Activated CD8-positive, alpha-beta memory T cell treated with anti-CD3 and anti-CD28 coated beads, Interleukin-2, amount 50 U/mL, for 24 hours (primary cell): ENCODE measurements at regions not wholly inside any gene's neighbourhood (a gene's known extent, or its start where the extent isn't known, plus 50 kb on each side); places are given as distances from the start of the nearest gene placed in this dataset.
"Not testable (repeated sequence)": the region's sequence is repeated elsewhere in the genome, so short reads cannot be mapped to it uniquely, and the experiment has no call there.

Source experiments
- DNase-seq: peaks from one replicate; pipeline ENCODE4 v3.0.0-alpha.2; 2020; ENCODE audit errors: extremely low read depth

DNA sequence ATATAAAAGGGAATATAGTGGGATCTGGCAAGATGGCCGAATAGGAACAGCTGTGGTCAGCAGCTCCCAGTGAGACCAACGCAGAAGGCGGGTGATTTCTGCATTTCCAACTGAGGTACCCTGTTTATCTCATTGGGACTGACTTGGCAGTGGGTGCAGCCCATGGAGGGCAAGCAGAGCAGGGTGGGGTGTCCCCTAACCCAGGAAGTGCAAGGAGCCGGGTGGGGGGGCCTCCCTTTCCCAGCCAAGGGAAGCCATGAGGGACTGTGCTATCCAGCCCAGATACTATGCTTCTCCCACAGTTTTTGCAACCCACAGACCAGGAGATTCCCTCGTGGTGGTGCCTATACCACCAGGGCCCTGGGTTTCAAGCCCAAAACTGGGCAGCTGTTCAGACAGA is 342.4 kb downstream of the RPS29 start:
- not testable (repeated sequence) for DNase-seq

DNA sequence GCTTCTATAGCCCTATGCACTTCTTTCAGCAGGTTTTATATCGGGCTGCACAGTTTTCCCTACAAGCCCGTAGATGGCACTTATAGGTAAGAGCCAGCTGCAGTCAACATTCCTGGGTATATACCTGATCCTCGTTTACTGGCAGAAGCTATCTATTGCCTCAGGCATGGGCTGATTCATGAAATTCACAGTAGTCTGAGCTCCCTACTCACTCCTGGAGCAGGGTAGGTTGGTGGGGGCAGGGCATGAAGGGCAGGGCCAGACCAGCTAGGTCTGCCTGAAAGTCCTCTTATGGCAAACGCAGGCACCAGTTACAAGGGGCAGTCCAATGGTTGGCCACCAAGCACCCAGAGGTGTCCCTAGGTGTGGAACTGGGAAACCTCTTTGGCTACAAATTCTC is 345.8 kb downstream of the RPS29 start:
- no peak for DNase-seq

DNA sequence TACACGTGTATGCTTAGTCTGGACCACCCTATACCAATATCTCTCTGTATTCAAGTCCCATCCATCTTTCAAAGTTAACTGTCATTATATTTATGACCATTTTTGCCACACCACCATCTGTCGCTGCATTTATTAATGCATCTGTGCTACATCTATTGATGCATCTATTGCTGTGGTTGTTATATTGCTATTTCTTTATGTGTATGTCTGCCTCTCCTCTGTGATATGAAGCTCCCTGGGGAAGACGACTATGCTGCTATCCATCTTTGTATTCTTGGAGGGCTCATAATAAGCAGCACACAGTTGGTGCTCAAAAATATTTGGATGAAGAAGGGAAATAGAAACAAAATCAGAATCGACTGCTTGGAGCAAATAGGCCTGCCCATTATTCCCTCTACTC is 357.6 kb downstream of the RPS29 start:
- DNase-seq = no peak

DNA sequence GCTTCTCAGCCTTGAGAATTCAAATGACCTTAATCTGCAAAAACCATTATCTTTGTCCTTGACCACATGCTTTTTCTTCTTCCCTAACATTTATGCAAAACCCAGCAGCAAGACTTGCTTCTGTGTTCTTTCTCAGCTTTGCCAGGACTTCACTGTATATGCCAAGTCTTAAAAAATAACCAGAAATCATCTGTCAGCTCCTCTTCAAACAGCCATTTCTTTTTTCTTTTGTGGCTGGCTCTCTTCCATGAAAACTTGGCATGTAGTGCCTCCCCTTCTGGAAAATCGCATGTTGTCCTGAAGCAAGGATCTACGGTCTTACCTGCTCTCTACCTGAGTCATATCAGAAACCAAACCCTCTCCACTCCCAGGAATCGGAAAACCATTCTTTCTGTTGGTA is 364.9 kb downstream of the RPS29 start:
- DNase-seq = no peak

DNA sequence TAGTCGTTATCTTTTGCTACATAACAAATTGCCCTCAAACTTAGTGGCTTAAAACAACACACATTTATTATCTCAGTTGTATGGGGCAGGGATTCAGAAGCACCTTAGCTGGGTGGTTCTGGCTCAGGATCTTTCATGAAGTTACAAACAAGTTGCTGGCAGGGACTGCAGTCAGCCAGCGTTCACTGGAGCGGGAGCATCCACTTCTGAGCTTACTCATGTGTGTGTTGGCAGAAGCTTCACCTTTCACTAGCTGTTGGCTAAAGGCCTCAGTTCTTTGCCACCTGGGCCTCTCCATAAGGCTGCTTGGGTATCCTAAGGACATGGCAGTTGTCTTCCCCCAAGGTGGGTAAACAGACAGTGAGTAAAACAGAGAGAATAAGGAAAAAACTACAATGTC is 365.7 kb downstream of the RPS29 start:
- DNase-seq = no peak

DNA sequence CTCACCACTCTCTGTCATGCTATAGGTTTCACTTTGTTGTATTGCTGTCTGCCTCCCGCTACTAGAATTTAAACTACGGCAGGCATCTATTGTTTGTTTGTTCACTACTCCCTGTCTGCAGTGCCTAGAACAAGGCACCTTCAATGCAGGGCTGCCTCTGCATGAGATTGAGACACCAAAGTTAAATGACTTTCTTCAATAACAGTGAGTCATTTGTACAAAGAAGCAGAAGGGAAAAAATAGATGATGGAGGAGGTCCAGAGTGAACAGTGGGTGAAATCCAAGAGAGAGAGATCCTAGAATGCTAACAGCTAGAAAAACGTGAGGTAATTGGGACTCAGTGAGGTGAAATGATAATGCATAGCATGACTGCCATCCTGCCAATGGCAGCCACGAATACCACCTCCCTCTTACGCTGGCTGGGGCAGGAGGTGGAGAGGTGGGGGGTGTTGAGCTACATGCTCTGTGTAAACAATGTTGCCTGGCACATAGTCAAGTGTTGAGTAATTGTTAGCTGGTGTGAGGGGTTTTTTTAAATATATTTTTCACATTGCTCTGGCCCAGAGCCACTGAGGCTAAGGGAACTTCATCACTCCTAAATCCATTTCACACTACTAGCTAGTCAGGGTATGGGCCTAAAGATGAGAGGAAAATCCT is 367.6 kb downstream of the RPS29 start:
- no peak for DNase-seq

DNA sequence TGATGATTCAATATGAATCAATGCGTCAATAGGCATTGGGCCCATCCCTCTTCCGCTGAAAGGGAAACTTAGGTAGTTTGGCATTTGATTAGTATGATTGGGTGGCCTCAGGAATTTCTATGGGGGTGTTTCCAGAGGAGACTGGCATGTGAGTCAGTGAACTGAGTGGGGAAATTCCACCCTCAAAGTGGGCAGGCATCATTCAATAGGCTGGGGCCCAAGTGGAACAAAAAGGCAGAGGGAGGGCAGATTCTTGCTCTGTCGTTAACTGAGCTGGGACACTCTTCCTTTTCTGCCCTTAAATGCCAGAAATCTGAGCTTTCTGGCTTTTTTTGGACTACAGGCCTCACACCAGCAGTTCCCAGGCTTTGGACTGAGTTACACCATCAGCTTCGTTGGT is 373.5 kb downstream of the RPS29 start:
- DNase-seq = no peak

DNA sequence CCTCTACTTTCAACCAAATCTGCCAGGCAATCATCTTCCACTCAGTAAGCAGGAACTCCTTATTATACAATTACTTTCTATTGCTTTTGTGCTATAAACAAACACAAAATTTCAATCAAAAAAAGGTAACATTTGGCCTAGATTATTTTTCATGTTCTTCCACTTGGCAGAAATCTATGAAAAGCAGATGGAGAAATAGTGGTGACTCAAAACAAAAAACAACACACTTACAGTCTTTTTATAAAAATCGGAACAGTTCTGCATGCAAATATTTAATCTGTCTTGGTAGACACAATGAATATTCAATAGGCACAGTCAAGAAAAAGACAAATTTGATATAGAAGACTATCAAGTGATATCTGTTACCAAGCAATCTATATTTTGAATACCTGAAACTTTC is 376.8 kb downstream of the RPS29 start:
- DNase-seq = no peak

DNA sequence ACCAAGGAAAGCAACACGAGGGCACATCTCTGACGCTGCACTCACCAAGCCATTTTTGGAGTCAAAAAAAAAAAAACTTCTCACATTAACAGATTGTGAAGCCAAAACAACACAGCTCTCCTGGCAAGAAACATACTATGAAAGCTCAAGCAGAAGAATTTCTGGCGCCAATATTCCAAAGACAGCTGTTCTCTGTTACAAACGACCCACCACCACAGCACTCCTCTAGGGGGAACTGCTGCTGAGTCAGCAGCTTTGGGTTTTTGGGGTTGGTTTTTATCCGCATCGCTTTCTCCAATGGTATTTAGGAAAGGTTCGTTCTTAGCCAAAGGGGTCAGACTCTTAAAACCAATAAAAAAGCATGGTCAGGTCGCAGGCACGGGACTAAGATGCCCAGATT is 379.4 kb downstream of the RPS29 start:
- no peak for DNase-seq

DNA sequence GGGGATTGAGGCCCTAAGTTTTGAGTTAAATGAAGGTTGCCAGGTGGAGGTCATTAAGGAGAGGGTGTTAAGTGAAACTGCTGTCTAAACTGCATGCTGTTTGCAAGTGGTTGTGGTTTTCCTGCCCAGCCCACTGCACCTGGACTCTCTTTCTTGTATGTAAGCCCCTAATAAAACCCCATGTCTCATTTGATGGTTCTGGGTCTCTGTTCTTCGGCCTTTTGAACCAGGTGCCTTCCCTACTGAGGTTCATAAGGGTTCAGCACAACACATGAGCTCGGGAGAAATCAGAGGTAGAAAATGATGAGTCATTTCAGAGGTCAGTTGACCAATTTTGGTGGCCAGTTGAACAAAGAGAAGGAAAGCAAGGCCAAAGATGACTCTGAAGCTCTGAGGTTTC is 382.5 kb downstream of the RPS29 start:
- DNase-seq = no peak

DNA sequence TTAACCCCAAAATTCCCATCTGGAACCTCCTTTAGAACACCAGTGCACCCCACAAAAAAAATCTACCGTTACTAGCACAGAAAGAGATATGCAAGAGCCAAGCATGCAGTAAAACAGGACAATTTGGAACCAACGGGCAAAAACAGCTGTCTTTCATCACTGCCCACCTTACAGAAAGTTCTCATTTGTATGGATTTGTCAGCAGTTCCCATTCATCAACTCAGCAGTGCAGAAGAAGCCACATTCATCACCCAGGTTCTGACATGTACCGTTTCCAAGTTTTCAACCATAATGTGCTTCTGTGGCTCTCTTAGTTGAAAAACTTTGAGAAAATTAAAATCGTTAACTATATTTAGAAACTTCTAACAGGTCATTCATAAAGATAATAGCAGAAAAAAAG is 387.0 kb downstream of the RPS29 start:
- DNase-seq = no peak

DNA sequence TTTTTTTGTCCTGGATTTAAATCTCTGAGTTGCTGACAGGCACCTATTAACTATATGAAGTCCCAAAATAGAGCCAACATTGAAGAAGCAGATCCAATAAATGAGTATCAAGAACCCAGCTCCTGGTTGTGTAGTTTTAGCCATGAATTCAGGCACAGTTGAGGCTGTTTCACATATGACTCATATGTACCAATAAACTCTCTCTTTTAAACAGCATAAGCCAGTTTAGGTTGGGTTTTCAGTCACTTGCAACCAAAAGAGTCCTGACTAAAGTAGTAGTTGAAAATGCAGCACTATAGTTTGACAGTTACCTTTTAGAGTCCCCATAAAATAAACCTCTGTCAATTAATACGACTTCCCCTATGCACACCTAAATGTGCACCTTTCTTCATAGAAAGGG is 389.9 kb downstream of the RPS29 start:
- no peak for DNase-seq

DNA sequence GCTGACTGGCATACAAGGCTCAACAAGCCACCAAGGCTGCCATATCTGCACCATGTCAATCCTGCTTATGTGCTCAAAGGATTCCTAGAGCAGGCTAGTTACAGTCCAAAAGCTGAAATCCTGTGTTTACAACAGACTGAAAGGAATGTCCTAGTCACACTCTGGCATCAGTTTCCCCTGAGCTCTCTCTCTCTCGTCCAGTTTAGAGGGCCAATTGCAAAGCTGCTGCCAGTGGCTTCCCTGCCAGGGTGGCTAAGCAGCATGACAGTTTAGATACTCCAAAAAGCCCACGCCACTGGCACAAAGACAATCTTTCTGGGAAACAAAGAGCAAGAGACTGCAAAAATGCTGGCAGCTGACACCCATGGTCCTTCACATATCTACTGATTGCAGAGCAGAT is 392.1 kb downstream of the RPS29 start:
- DNase-seq = no peak

DNA sequence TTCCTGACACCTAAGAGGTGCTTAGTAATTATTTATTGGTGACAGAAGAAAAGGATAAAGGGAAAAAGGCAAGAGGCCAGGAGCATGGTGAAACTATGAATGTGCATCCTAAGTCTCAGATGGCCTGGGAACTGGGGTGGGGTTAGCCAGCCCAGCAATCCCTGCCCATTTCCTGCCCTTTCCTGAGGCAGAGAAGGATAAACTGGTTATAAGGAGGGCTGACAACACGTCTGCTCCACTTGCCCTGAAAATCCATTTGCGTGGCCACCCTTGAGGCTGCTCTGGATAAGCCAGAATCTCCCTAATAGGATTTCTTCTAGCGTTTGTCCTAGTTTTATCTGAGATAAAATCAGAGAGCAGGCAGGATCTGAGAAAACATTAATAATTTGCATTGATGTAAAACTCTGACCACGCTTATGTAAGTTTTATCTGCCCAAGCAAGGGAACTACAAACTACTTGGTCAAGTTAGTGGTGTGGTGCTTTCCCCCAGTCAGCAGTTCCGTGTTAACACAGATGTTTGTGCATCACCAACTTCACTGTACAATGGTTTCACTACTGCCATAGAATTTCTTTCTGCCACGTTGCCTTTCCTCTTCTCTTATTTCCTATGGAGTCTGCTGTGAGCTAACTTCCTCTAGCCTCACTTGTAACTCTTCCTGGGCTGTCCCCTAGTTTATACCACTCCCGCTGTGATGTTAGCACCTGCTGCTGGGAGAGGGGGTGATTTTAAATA is 392.7 kb downstream of the RPS29 start:
- no peak for DNase-seq

DNA sequence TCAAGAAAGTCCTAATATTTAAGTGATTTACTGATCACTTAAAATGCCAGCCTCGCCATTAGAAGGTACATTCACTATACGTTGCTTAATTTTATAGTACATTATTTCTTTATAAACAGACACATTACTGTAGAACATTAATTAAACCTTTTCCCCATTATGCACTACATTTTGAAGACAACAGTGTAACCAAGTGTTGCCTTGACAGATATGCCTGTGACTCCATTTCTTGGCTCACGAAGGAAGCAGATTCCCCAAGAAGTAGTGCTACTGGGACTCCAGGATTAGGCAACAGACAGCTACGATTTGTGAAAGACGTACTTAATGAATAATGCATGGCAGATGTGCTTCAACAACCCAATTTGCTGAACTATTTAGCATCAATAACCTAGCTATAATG is 394.8 kb downstream of the RPS29 start:
- no peak for DNase-seq

DNA sequence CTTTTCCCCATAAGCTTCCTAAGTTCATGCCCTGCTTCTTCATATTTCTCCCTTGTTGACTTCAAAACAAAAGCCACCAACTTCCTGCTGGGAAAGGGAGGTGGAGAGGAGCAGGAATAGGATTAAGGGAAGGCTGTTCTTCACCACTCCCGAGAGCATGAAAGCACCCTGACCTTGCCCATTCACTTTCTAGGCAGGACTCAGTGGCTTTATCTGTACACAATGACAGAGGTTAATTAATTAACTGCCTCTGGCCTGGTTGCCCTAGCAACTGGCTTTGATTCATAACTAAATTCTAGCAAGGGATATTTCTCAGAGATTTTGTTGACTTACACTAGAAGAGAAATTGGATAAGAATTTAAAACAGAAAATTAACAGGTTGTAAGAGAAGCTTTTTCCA is 396.8 kb downstream of the RPS29 start:
- DNase-seq = no peak

DNA sequence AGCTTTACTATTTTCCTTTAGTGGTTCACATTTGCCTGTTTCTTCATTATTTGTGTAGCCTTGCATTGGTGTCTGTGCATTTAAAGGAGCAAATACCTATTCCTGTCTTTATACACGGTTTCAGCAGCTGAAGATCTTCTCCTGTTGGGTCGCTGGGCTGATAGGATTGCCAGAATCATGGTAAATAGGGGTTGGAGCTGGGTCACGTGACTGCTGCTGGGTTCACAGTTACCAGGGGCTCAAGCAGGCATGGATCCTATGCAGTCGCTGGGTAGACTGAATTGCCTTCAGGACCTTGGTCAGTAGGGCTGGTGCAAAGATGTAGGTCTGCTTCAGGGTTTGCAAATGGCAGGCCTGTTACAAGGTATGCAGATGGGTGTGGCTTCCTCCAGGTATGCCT is 398.4 kb downstream of the RPS29 start:
- DNase-seq = no peak

DNA sequence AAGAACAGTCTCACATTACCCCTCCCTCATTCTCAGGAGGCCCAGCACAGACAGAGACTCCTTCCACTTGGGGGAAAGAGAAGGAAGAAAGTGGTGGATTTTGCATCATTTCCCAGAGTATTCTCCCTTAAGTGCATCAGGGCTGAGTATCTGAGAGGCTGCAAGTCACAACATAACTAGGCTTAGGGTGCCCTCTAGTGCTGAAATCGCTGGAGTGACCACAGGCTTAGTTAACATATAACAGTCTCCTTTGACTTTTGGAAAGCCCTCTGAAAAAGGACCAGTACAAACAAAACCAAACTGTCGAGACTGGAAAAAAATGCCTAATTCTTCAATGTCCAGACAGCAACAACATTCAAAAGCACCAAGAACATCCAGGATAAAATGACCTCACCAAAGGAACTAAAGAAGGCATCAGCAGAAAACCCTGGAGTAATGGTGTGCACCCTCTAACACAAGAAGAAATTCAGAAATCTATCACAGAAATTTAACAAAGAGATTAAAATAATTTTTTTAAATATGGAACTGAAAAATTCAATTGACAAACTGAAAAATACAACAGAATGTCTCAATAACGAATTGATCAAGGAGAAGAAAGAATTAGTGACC is 412.3 kb downstream of the RPS29 start:
- DNase-seq = no peak

DNA sequence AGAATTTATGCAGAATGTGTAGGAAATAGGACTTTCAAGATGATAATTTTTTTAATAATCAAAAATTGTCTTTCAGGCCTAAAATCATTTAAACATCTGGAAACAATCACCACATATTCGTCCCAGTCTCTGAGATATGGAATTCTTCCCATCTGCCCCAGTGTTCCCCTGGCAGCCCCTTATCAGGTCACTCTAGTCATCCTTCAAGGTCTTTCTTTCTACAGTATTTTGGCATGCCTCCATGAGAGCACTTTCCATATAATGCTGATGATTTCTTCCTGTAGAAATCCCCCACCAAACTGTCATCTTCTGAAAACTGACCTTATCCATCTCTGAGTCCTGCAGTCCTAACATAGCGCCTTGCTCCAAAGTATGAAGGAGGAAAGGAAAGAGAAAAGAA is 422.1 kb downstream of the RPS29 start:
- no peak for DNase-seq

DNA sequence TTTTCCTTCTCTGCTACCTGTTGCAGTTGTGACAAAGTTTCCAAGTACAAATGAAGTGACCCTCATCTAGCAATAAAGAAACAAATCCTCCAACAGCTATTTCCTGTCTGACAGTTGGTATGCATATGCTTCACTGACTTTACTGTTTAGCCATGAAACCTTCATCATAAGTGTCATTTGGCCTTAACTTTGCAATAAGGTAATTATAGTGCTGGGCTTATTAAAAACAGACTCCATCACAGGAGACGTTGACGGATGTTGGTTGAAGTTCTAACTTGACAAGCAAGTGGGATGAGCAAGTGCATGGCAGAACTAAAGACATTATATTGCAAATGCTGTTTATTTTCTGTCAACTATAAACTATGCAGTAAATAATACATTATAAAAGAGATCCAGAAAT is 425.2 kb downstream of the RPS29 start:
- DNase-seq = no peak

DNA sequence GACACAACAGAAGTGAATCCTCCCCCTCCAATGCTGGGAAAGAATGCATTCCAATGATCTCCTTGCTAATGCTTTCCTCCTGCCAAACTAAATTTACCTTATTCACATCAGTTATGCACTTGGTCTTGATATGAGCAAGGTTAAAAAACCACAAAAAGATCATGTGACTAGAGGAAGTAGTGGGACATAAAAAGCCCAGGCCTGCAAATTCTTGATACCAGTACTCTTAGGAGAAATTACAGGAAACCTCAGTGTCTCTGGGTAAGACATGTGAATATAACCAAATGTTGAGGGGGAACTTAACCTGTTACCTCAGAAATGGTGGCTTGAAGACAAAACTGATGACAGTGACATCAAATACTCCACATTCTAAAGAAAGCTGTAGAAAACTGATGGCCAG is 427.1 kb downstream of the RPS29 start:
- DNase-seq = no peak

DNA sequence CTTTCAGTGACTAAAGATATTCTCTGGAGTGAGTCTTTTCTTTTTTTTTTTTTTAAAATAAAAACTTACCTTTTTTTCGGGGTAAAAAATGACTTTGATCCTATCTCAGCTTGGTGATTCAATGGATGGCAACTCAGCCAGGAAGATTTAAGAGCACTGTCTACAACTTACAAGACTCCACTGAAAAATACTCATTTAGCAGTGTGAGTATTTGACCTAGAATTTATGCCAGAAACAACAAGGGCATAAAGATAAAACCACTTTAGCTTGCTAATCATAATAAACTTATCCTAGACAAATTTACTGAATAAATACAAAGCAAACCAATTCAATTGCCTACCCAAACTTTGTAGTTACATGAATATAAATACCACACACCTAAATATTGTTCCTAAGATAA is 446.6 kb downstream of the RPS29 start:
- DNase-seq = no peak

DNA sequence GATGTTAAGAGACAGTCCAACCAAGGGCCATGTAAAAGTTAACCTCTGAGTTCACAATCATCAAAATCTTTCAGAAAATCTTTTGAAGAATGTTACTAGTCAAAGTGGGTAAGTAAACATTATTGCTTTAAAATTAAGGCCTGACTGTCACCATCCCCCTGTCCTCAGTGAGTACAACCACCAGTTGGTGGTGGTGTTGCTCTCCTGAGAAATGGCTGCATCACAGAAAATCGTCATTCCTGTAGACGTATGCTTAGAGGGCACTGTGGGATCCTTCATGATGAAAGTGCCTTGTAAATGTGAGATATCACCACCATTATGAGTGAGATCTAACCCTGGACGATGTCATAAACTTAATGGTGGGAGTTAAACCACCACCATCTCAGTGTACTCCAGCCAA is 451.2 kb downstream of the RPS29 start:
- no peak for DNase-seq

DNA sequence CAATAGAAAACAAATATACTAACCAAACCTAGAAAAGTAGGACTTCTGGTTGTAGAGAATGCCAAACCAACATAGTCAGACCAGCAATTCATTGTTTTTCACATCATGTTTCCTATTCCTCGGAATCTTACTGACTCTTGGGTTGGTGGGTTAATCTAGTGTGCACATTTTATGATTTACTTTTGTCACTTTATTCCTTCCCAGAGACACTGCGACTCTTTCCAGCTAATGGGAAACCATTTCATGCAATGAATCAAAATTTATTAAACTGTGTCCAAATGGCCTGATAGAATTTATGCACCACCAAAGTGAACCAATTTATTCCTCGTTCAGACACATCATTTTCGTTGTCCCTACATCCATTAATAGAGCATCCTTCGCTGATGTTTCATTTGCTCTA is 464.9 kb downstream of the RPS29 start:
- DNase-seq = no peak
